ENCODE measurements at regions not wholly inside any gene's neighbourhood (a gene's known extent, or its start where the extent isn't known, plus 50 kb on each side); places are given as distances from the start of the nearest gene placed in this dataset.
A peak's percentile ranks its signal among the peaks of the same experiment; 100 is the strongest.
"Not testable (repeated sequence)": the region's sequence is repeated elsewhere in the genome, so short reads cannot be mapped to it uniquely, and the experiment has no call there.

- in situ Hi-C loops (cut with HindIII; ENCODE audit: low pct_unique_long_range_greater_than_20kb, low sequenced_read_pairs), result no loop called here
- DNase-seq (ENCODE audit: low read depth), result no peak
Observed at GRCh38 chr1:165147799-165148198, 208.7 kb downstream of the LMX1A start.

- DNase-seq (ENCODE audit: low read depth), result peak; percentile 40
- in situ Hi-C loops (cut with HindIII; ENCODE audit: low pct_unique_long_range_greater_than_20kb, low sequenced_read_pairs), result no loop called here
Observed at GRCh38 chr1:165144757-165145397, 211.6 kb downstream of the LMX1A start.

DNA sequence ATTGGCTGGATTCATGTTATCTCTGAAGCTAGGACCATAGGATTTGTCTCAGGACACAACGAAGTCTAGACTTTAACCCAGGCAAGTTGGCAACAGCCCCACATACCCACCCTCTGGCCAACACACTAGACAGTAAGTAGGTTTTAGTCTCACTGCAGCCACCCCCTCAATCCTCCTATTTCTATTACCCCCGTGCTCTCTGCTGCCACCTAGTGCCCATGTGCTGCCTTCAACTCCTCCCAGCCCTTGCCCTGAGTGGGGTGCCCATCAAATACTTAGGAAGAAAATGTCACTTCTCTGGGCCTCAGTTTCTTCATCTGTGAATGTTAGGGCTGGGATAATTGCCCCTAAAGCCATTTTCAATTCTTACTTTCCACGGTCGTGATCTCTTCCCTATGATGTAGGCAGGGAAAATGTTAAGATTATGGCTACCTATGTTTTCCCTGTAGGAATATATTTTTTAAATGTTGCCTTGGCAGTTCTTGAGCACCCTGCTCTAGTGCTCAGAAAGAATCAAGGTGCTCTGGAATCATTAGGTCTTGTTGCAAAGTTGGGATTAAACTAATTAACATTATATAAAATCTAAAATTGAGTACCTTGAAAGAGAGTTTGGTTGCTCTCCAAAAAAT is 213.0 kb downstream of the LMX1A start:
- in situ Hi-C loops (cut with HindIII; ENCODE audit: low pct_unique_long_range_greater_than_20kb, low sequenced_read_pairs), result no loop called here

DNA sequence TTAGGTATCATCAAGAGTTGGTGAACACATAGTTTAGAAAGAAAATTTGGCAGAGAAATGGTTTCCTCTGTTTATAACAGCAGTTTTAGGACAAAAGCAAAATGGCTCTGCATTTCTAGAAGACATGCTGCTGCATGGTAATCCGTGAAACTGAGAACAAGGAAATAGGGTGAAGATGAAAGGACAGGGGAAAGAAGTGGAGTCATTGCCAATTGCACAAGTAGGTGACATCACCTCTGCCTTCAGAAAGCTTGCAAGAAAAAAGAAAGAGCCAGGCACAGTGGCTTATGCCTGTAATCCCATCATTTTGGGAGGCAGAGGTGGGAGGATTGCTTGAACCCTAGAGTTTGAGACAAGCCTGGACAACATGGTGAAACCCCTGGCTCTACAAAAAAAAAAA is 217.6 kb downstream of the LMX1A start:
- in situ Hi-C loops (cut with HindIII; ENCODE audit: low pct_unique_long_range_greater_than_20kb, low sequenced_read_pairs), result no loop called here
- DNase-seq (ENCODE audit: low read depth), result no peak

More for the DNA sequence above, 213.0 kb downstream of the LMX1A start:
- DNase-seq (ENCODE audit: low read depth), result no peak

GRCh38 chr1:165137551-165138316 is 218.8 kb downstream of the LMX1A start:
- DNase-seq (ENCODE audit: low read depth), result no peak
- in situ Hi-C loops (cut with HindIII; ENCODE audit: low pct_unique_long_range_greater_than_20kb, low sequenced_read_pairs), result no loop called here

- in situ Hi-C loops (cut with HindIII; ENCODE audit: low pct_unique_long_range_greater_than_20kb, low sequenced_read_pairs), result no loop called here
- DNase-seq (ENCODE audit: low read depth), result no peak
Observed at GRCh38 chr1:165134431-165134830, 222.1 kb downstream of the LMX1A start.

GRCh38 chr1:165129568-165130164 is 226.8 kb downstream of the LMX1A start:
- DNase-seq (ENCODE audit: low read depth), result peak; percentile 40
- in situ Hi-C loops (cut with HindIII; ENCODE audit: low pct_unique_long_range_greater_than_20kb, low sequenced_read_pairs), result no loop called here

GRCh38 chr1:165124772-165125171 is 231.7 kb downstream of the LMX1A start:
- in situ Hi-C loops (cut with HindIII; ENCODE audit: low pct_unique_long_range_greater_than_20kb, low sequenced_read_pairs), result no loop called here
- no peak for DNase-seq (ENCODE audit: low read depth)

GRCh38 chr1:165119086-165119485 is 237.4 kb downstream of the LMX1A start:
- no peak for DNase-seq (ENCODE audit: low read depth)
- in situ Hi-C loops (cut with HindIII; ENCODE audit: low pct_unique_long_range_greater_than_20kb, low sequenced_read_pairs), result no loop called here

GRCh38 chr1:165117482-165117881 is 239.0 kb downstream of the LMX1A start:
- in situ Hi-C loops (cut with HindIII; ENCODE audit: low pct_unique_long_range_greater_than_20kb, low sequenced_read_pairs), result no loop called here
- DNase-seq (ENCODE audit: low read depth), result no peak

DNA sequence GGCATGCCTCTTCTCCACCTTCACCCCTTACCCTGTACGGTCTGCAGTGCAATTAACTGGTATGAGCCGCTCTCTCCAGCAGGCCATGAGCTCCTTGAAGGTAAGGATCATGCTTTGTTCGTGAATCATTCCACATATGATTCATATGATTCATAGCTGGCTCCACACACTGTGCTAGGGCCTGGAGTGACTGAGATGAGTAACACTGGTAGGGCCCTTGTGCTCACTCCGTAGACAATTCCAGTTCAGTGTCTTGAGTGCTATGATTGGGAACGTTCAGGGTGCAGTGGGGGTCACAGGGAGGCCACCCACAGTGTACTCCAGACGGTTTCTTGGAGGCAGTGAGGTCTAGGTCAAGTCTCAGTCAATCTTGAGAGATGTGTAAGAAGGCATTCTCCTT is 239.8 kb downstream of the LMX1A start:
- peak; percentile 52 for DNase-seq (ENCODE audit: low read depth)

DNA sequence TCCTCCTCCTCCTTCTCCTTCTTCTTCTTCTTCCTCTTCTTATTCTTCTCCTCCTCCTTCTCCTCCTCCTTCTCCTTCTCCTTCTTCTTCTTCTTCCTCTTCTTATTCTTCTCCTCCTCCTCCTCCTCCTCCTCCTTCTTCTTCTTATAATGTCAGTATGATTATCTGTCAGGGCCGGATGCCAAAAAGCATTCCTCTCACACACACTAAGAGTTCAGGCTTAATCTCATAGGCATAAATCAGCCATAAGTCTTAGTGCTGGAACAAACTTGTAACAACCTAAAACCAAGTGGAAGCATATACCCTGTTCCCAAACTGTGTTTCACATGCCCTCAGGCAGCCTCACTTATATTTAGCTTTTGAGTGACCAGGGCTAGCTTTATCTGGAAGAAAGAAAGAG is 240.3 kb downstream of the LMX1A start:
- in situ Hi-C loops (cut with HindIII; ENCODE audit: low pct_unique_long_range_greater_than_20kb, low sequenced_read_pairs), result no loop called here
- DNase-seq (ENCODE audit: low read depth), result no peak

More for the DNA sequence above, 239.8 kb downstream of the LMX1A start:
- in situ Hi-C loops (cut with HindIII; ENCODE audit: low pct_unique_long_range_greater_than_20kb, low sequenced_read_pairs), result no loop called here

GRCh38 chr1:165114889-165115285 is 241.6 kb downstream of the LMX1A start:
- no peak for DNase-seq (ENCODE audit: low read depth)
- in situ Hi-C loops (cut with HindIII; ENCODE audit: low pct_unique_long_range_greater_than_20kb, low sequenced_read_pairs), result no loop called here

DNA sequence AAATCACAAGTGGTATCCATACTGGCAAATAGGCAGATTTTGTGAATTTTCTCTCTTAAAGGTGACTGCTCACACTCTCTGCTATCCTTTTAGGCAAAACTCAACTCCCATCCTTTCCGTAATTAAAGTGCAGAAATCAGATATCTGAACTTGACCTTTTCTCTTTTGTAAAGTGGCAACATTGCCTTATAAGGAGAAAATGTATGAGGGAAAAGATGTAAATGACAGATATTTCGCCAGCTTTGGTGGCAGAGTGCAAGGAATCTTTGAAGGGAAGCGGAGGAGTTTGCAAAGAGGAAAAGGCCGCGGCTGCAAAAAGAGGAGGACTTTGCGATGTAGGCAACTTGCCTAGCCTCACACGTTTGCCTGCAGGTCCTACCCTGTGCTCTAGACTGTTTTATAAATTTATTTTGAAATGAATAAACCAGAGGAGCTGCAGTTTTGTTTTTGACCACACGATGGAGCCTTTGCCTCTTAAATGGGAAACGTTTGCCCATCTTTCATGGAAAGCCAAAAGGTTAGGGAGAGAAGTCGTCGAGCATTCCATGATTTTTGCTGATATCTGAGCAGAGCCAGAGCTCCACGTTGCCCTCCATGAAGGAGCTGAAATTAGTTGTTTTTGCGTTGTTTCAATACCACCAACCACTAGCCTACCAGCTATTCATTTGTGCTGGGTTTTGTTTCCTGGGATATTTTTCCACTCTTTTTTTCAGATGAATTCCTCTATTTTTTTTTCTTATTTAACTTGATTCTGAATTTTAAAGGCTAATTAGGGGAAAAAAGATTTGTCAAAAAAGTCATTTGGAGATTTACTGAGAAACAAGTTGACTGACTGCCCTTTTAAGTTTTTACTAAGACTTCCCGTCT is 242.3 kb downstream of the LMX1A start:
- DNase-seq (ENCODE audit: low read depth), result peak; percentile 32
- in situ Hi-C loops (cut with HindIII; ENCODE audit: low pct_unique_long_range_greater_than_20kb, low sequenced_read_pairs), result no loop called here

DNA sequence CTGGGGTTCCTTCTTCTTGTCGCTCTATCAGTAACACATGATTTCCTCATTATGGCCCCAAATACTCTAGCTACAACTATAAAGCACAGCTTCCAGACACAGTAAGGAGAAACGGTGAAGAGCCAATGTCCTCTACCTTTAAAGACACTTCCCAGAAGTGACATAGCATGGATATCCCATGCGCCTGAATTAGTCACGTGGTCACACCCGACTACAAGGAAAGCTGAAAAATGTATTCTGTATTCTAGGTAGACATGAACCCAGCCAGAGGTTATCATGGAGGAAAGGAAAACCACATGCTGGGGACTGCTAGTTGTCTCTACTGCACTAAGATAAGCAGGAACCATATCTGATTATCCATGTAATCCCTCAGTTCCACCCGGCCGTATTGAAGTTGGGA is 244.3 kb downstream of the LMX1A start:
- no peak for DNase-seq (ENCODE audit: low read depth)
- in situ Hi-C loops (cut with HindIII; ENCODE audit: low pct_unique_long_range_greater_than_20kb, low sequenced_read_pairs), result no loop called here

GRCh38 chr1:165109013-165109412 is 247.5 kb downstream of the LMX1A start:
- in situ Hi-C loops (cut with HindIII; ENCODE audit: low pct_unique_long_range_greater_than_20kb, low sequenced_read_pairs), result no loop called here

DNA sequence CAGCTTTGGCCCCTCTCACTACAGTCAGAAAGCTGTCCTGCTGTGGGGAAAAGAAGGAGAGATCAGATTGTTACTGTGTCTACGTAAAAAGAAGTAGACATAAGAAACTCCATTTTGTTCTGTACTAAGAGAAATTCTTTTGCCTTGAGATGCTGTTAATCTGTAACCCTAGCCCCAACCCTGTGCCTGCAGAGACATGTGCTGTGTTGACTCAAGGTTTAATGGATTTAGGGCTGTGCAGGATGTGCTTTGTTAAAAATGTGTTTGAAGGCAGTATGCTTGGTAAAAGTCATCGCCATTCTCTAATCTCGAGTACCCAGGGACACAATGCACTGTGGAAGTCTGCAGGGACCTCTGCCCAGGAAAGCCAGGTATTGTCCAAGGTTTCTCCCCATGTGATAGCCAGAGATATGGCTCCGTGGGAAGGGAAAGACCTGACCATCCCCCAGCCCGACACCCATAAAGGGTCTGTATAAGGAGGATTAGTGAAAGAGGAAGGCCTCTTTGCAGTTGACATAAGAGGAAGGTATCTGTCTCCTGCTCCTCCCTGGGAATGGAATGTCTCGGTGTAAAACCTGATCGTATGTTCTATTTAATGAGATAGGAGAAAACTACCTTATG is 263.9 kb downstream of the LMX1A start:
- in situ Hi-C loops (cut with HindIII; ENCODE audit: low pct_unique_long_range_greater_than_20kb, low sequenced_read_pairs); DNase-seq (ENCODE audit: low read depth): not testable (repeated sequence)

More at GRCh38 chr1:165109013-165109412, 247.5 kb downstream of the LMX1A start:
- no peak for DNase-seq (ENCODE audit: low read depth)
